Anterior cingulate cortex (tissue), 58 donors: ENCODE measurements at regions not wholly inside any gene's neighbourhood (a gene's known extent, or its start where the extent isn't known, plus 50 kb on each side); places are given as distances from the start of the nearest gene placed in this dataset.
"Not testable (repeated sequence)": the region's sequence is repeated elsewhere in the genome, so short reads cannot be mapped to it uniquely, and the experiment has no call there.

Experiments
- DNase-seq, 58 donors: peaks; one replicate each; lab custom pipeline; 2025; lab: John Stamatoyannopoulos, UW

- DNase-seq, result no peak
These were observed 151.1 kb upstream of the PKP2 start for GRCh38 chr12:33047666-33048065.

GRCh38 chr12:33044447-33044846, 147.9 kb upstream of the PKP2 start:
- DNase-seq, result no peak

- DNase-seq, result no peak
These were observed 145.0 kb upstream of the PKP2 start for GRCh38 chr12:33041562-33041961.

- DNase-seq, result not testable (repeated sequence)
These were observed 137.4 kb upstream of the PKP2 start for GRCh38 chr12:33033999-33034398.

- DNase-seq, result no peak
These were observed 130.2 kb upstream of the PKP2 start for GRCh38 chr12:33026791-33027190.

- DNase-seq, result not testable (repeated sequence)
These were observed 126.1 kb upstream of the PKP2 start for GRCh38 chr12:33022724-33023123.

- not testable (repeated sequence) for DNase-seq
These were observed 120.5 kb upstream of the PKP2 start for GRCh38 chr12:33017029-33017428.

GRCh38 chr12:33012226-33012625, 115.6 kb upstream of the PKP2 start:
- no peak for DNase-seq

GRCh38 chr12:33006106-33006505, 109.5 kb upstream of the PKP2 start:
- DNase-seq, result no peak

GRCh38 chr12:33000016-33000415, 103.4 kb upstream of the PKP2 start:
- DNase-seq, result no peak

GRCh38 chr12:32997471-32997870, 100.9 kb upstream of the PKP2 start:
- DNase-seq, result no peak

- DNase-seq, result no peak
These were observed 99.0 kb upstream of the PKP2 start for GRCh38 chr12:32995623-32996022.

GRCh38 chr12:32993404-32993803, 96.8 kb upstream of the PKP2 start:
- DNase-seq, result no peak

GRCh38 chr12:32989705-32990104, 93.1 kb upstream of the PKP2 start:
- DNase-seq, result no peak

- no peak for DNase-seq
These were observed 92.4 kb upstream of the PKP2 start for GRCh38 chr12:32988982-32989381.

GRCh38 chr12:32987512-32987911, 90.9 kb upstream of the PKP2 start:
- DNase-seq, result no peak

GRCh38 chr12:32983968-32984367, 87.4 kb upstream of the PKP2 start:
- no peak for DNase-seq

- no peak for DNase-seq
These were observed 86.8 kb upstream of the PKP2 start for GRCh38 chr12:32983332-32983731.

- no peak for DNase-seq
These were observed 84.6 kb upstream of the PKP2 start for GRCh38 chr12:32981139-32981538.

- no peak for DNase-seq
These were observed 78.5 kb upstream of the PKP2 start for GRCh38 chr12:32975122-32975521.

- DNase-seq, result no peak
These were observed 74.0 kb upstream of the PKP2 start for GRCh38 chr12:32970465-32971110.

- DNase-seq, result no peak
These were observed 68.5 kb upstream of the PKP2 start for GRCh38 chr12:32964981-32965585.

- not testable (repeated sequence) for DNase-seq
These were observed 59.8 kb upstream of the PKP2 start for GRCh38 chr12:32956418-32956817.
